WTC11 (cell line): ENCODE measurements at regions not wholly inside any gene's neighbourhood (a gene's known extent, or its start where the extent isn't known, plus 50 kb on each side); places are given as distances from the start of the nearest gene placed in this dataset.

ENCODE experiments used
- ATAC-seq: fragments of 200-7000 bp; cut with Tn5 transposase; 2 replicates; pipeline ENCODE4 v1.10.0; 2021; ENCODE audit warnings: mild to moderate bottlenecking, moderate library complexity
- CTCF ChIA-PET: fragments of 300-600 bp; sonication (Branson Sonifier 250); formaldehyde crosslinking; loops from one replicate; lab custom pipeline; 2021; ENCODE audit warnings: antibody characterized with exemption; lab: Charles Lee
- POLR2A ChIA-PET: fragments of 350-600 bp; sonication (Branson Sonifier 250); formaldehyde crosslinking; loops from one replicate; lab custom pipeline; 2021; ENCODE audit warnings: antibody characterized with exemption; lab: Charles Lee
- DNase-seq: peaks from one replicate; pipeline ENCODE4 v3.0.0; 2021; ENCODE audit warnings: low spot score
- H3K27ac Mint-ChIP-seq: 2 replicates; pipeline ENCODE4 v1.8.0; 2021; ENCODE audit warnings: mixed read lengths
- H3K27me3 Mint-ChIP-seq: 2 replicates; pipeline ENCODE4 v1.8.0; 2021; ENCODE audit warnings: low read depth, mild to moderate bottlenecking, moderate library complexity, mixed read lengths
- H3K36me3 Mint-ChIP-seq: 2 replicates; pipeline ENCODE4 v1.8.0; 2021; ENCODE audit warnings: mixed read lengths
- H3K4me1 Mint-ChIP-seq: 2 replicates; pipeline ENCODE4 v1.8.0; 2022; ENCODE audit warnings: mixed read lengths
- H3K4me3 Mint-ChIP-seq: 2 replicates; pipeline ENCODE4 v1.8.0; 2021; ENCODE audit warnings: mild to moderate bottlenecking, moderate library complexity, mixed read lengths
- H3K9me3 Mint-ChIP-seq: 2 replicates; pipeline ENCODE4 v1.8.0; 2021; ENCODE audit warnings: mixed read lengths
- AFF4 ChIP-seq: sonication (generic); formaldehyde crosslinking; IDR thresholded peaks from 2 replicates; pipeline ENCODE4 v1.8.1; 2023; ENCODE audit warnings: mild to moderate bottlenecking, missing genetic modification reagents, borderline replicate concordance
- ARID4B ChIP-seq: sonication (generic); formaldehyde crosslinking; IDR thresholded peaks from 2 replicates; pipeline ENCODE4 v1.8.0; 2023; ENCODE audit warnings: missing genetic modification reagents, mild to moderate bottlenecking, borderline replicate concordance
- GABPB1 ChIP-seq: sonication (generic); formaldehyde crosslinking; IDR thresholded peaks from 2 replicates; pipeline ENCODE4 v1.8.1; 2023; ENCODE audit warnings: mild to moderate bottlenecking, missing genetic modification reagents
- IRF1 ChIP-seq: sonication (generic); formaldehyde crosslinking; IDR thresholded peaks from 2 replicates; pipeline ENCODE4 v1.8.0; 2023; ENCODE audit warnings: missing genetic modification reagents
- IRF2 ChIP-seq: sonication (generic); formaldehyde crosslinking; IDR thresholded peaks from 2 replicates; pipeline ENCODE4 v1.8.0; 2022; ENCODE audit warnings: low read depth, missing genetic modification reagents, borderline replicate concordance
- NFATC4 ChIP-seq: fragments of 250-450 bp; sonication (Bioruptor Pico); IDR thresholded peaks from 2 replicates; pipeline ENCODE4 v1.9.0; 2021; ENCODE audit warnings: mild to moderate bottlenecking
- NFYB ChIP-seq: sonication (generic); formaldehyde crosslinking; conservative IDR thresholded peaks from 2 replicates; pipeline ENCODE4 v1.8.0; 2022; ENCODE audit warnings: low read depth, missing genetic modification reagents
- PRDM15 ChIP-seq: sonication (generic); formaldehyde crosslinking; IDR thresholded peaks from 2 replicates; pipeline ENCODE4 v1.8.0; 2022; ENCODE audit warnings: missing genetic modification reagents
- RELA ChIP-seq: sonication (generic); formaldehyde crosslinking; IDR thresholded peaks from 2 replicates; pipeline ENCODE4 v1.8.1; 2022; ENCODE audit warnings: missing genetic modification reagents, mild to moderate bottlenecking, borderline replicate concordance
- SMAD4 ChIP-seq: sonication (generic); formaldehyde crosslinking; IDR thresholded peaks from 2 replicates; pipeline ENCODE4 v1.8.0; 2022; ENCODE audit warnings: mild to moderate bottlenecking, missing genetic modification reagents
- TP53 ChIP-seq: sonication (generic); formaldehyde crosslinking; IDR thresholded peaks from 2 replicates; pipeline ENCODE4 v1.8.1; 2023; ENCODE audit warnings: mild to moderate bottlenecking, missing genetic modification reagents
- ZNF121 ChIP-seq: sonication (generic); formaldehyde crosslinking; IDR thresholded peaks from 2 replicates; pipeline ENCODE4 v1.8.0; 2023; ENCODE audit warnings: missing genetic modification reagents
- ZNF138 ChIP-seq: sonication (generic); formaldehyde crosslinking; conservative IDR thresholded peaks from 2 replicates; pipeline ENCODE4 v1.8.1; 2022; ENCODE audit warnings: mild to moderate bottlenecking, moderate library complexity, missing genetic modification reagents
- ZNF281 ChIP-seq: sonication (generic); formaldehyde crosslinking; IDR thresholded peaks from 2 replicates; pipeline ENCODE4 v1.8.0; 2023; ENCODE audit warnings: mild to moderate bottlenecking, missing genetic modification reagents
- ZNF396 ChIP-seq: fragments of 250-450 bp; sonication (Bioruptor Pico); IDR thresholded peaks from 2 replicates; pipeline ENCODE4 v1.8.0; 2021; ENCODE audit warnings: mild to moderate bottlenecking, moderate library complexity, borderline replicate concordance
- ZSCAN18 ChIP-seq: fragments of 250-450 bp; sonication (Bioruptor Pico); IDR thresholded peaks from 2 replicates; pipeline ENCODE4 v2.1.2; 2022; ENCODE audit warnings: mild to moderate bottlenecking, moderate library complexity

GRCh38 chr9:71384343-71384742 is 262.9 kb upstream of the TRPM3 start (continued):
- TF ChIP-seq ZNF281 (no peak), NFATC4 (CRISPR knock-in tag) (no peak), ZNF396 (no peak), TP53 (CRISPR knock-in tag) (no peak), PRDM15 (CRISPR knock-in tag) (no peak), NFYB (CRISPR knock-in tag) (no peak), ZSCAN18 (no peak), SMAD4 (CRISPR knock-in tag) (no peak), ZNF138 (CRISPR knock-in tag) (no peak), IRF1 (CRISPR knock-in tag) (no peak), AFF4 (CRISPR knock-in tag) (no peak), RELA (CRISPR knock-in tag) (no peak)

- H3K36me3 Mint-ChIP-seq, result no peaks in the 10 kb centered on the region
- no peaks in the 10 kb centered on the region for H3K27me3 Mint-ChIP-seq
- TF ChIP-seq IRF2 (CRISPR knock-in tag) (no peak), GABPB1 (CRISPR knock-in tag) (no peak), ZNF121 (CRISPR knock-in tag) (no peak), ARID4B (CRISPR knock-in tag) (no peak)
- H3K27ac Mint-ChIP-seq, result no peak overlapping the region; the same call in 1 of the 2 replicates
- no peaks in the 10 kb centered on the region for H3K9me3 Mint-ChIP-seq
- DNase-seq, result no peak
- CTCF ChIA-PET, result interaction anchor here (1.0 to 1.2 kb wide), 2 partner anchors 28 to 98 kb away, joined by 3 to 5 read pairs; no protein-coding TSS in a partner anchor
- ATAC-seq, result peak; percentile 99
- POLR2A ChIA-PET, result interaction anchor here (0.6 kb wide), 2 partner anchors 116 to 570 kb away, joined by 3 to 7 read pairs; no protein-coding TSS in a partner anchor
- H3K4me3 Mint-ChIP-seq, result no peak overlapping the region
- H3K4me1 Mint-ChIP-seq, result peaks cover 7% of the 10 kb centered on the region
Observed at GRCh38 chr9:71383308-71383940, 262.0 kb upstream of the TRPM3 start.
